HepG2 (cell line): ENCODE measurements at regions not wholly inside any gene's neighbourhood (a gene's known extent, or its start where the extent isn't known, plus 50 kb on each side); places are given as distances from the start of the nearest gene placed in this dataset.
A peak's percentile ranks its signal among the peaks of the same experiment; 100 is the strongest.

ENCODE experiments used
- ATF4 ChIP-seq, 2 experiments: fragments of 450-650 bp in 1 of 2; sonication (generic) in 1 of 2; formaldehyde crosslinking; IDR thresholded peaks; 2 replicates each; pipeline versions ENCODE4 v1.5.0 to v1.8.0; 2020 to 2022; ENCODE audit warnings: mild to moderate bottlenecking in 1 of 2, missing genetic modification reagents in 1 of 2
- CCAR2 ChIP-seq: fragments of 200-400 bp; formaldehyde crosslinking; optimal IDR thresholded peaks from 2 replicates; pipeline ENCODE3; 2018; ENCODE audit warnings: low read depth, mild to moderate bottlenecking, low read length, moderate library complexity
- FOSL1 ChIP-seq: sonication (generic); formaldehyde crosslinking; IDR thresholded peaks from 2 replicates; pipeline ENCODE4 v1.9.0; 2021; ENCODE audit warnings: missing genetic modification reagents, borderline replicate concordance
- HOXA5 ChIP-seq: sonication (generic); formaldehyde crosslinking; IDR thresholded peaks from 2 replicates; pipeline ENCODE4 v1.4.0; 2020; ENCODE audit warnings: missing genetic modification reagents
- ISL2 ChIP-seq: sonication (generic); formaldehyde crosslinking; IDR thresholded peaks from 2 replicates; pipeline ENCODE4 v1.5.0; 2020; ENCODE audit warnings: missing genetic modification reagents
- JUN ChIP-seq: sonication (generic); formaldehyde crosslinking; IDR thresholded peaks from 2 replicates; pipeline ENCODE4 v1.4.0; 2020; ENCODE audit warnings: mild to moderate bottlenecking, missing genetic modification reagents
- KLF6 ChIP-seq: IDR thresholded peaks from 2 replicates; pipeline ENCODE4 v1.8.0; 2016; ENCODE audit warnings: missing biosample characterization, missing genetic modification reagents
- MAF1 ChIP-seq: sonication (generic); formaldehyde crosslinking; IDR thresholded peaks from 2 replicates; pipeline ENCODE4 v1.5.0; 2020; ENCODE audit warnings: missing genetic modification reagents, borderline replicate concordance
- MED1 ChIP-seq: sonication (generic); formaldehyde crosslinking; IDR thresholded peaks from 2 replicates; pipeline ENCODE4 v1.4.0; 2020; ENCODE audit warnings: missing genetic modification reagents
- MIXL1 ChIP-seq: IDR thresholded peaks from 2 replicates; pipeline ENCODE4 v1.6.1; 2016
- MLX ChIP-seq: IDR thresholded peaks from 2 replicates; pipeline ENCODE4 v1.6.1; 2016
- NFIB ChIP-seq: sonication (generic); formaldehyde crosslinking; IDR thresholded peaks from 2 replicates; pipeline ENCODE4 v1.9.0; 2021; ENCODE audit warnings: missing genetic modification reagents, mild to moderate bottlenecking, borderline replicate concordance
- ONECUT2 ChIP-seq: sonication (generic); formaldehyde crosslinking; IDR thresholded peaks from 2 replicates; pipeline ENCODE4 v1.4.0; 2020; ENCODE audit warnings: missing genetic modification reagents
- PBX3 ChIP-seq: sonication (generic); formaldehyde crosslinking; IDR thresholded peaks from 2 replicates; pipeline ENCODE4 v1.8.1; 2023; ENCODE audit warnings: missing genetic modification reagents, inconsistent platforms, borderline replicate concordance
- RNF219 ChIP-seq: sonication (generic); formaldehyde crosslinking; IDR thresholded peaks from 2 replicates; pipeline ENCODE4 v1.5.0; 2020; ENCODE audit warnings: mild to moderate bottlenecking, missing genetic modification reagents
- TEAD3 ChIP-seq: optimal IDR thresholded peaks from 2 replicates; pipeline ENCODE3; 2016; ENCODE audit warnings: borderline replicate concordance
- ZKSCAN8 ChIP-seq: IDR thresholded peaks from 2 replicates; pipeline ENCODE4 v1.6.1; 2016; ENCODE audit warnings: borderline replicate concordance, missing genetic modification reagents, missing compliant biosample characterization
- ZNF232 ChIP-seq: sonication (generic); formaldehyde crosslinking; IDR thresholded peaks from 2 replicates; pipeline ENCODE4 v1.4.0; 2020; ENCODE audit warnings: missing genetic modification reagents, borderline replicate concordance
- ZNF766 ChIP-seq: sonication (generic); formaldehyde crosslinking; IDR thresholded peaks from 2 replicates; pipeline ENCODE4 v1.5.0; 2020; ENCODE audit warnings: missing genetic modification reagents, borderline replicate concordance
- ZNF772 ChIP-seq: sonication (generic); formaldehyde crosslinking; IDR thresholded peaks from 2 replicates; pipeline ENCODE4 v1.5.0; 2020; ENCODE audit warnings: mild to moderate bottlenecking, missing genetic modification reagents
- ZNF883 ChIP-seq: sonication (generic); formaldehyde crosslinking; IDR thresholded peaks from 2 replicates; pipeline ENCODE4 v1.5.1; 2020; ENCODE audit warnings: mild to moderate bottlenecking, missing genetic modification reagents; ENCODE audit errors: not compliant biosample characterization
- ZSCAN9 ChIP-seq: IDR thresholded peaks from 2 replicates; pipeline ENCODE4 v1.6.1; 2016; ENCODE audit warnings: borderline replicate concordance

- TF ChIP-seq MIXL1 (CRISPR knock-in tag) (peak; percentile 58; the same call in 1 of the 2 replicates), MAF1 (0 out of 2 replicates have a peak, but pooled peaks have one; percentile 60), ZNF883 (peak; percentile 51), ONECUT2 (CRISPR knock-in tag) (0 out of 2 replicates have a peak, but pooled peaks have one; percentile 22), NFIB (CRISPR knock-in tag) (no peak), ZNF232 (CRISPR knock-in tag) (peak; percentile 89; the same call in 1 of the 2 replicates), HOXA5 (CRISPR knock-in tag) (peak; percentile 92), MED1 (CRISPR knock-in tag) (0 out of 2 replicates have a peak, but pooled peaks have one; percentile 46), ZNF772 (CRISPR knock-in tag) (0 out of 2 replicates have a peak, but pooled peaks have one; percentile 34), PBX3 (CRISPR knock-in tag) (peak; percentile 74; the same call in 1 of the 2 replicates), TEAD3 (peak; percentile 40), CCAR2 (no peak), ZSCAN9 (CRISPR knock-in tag) (peak; percentile 91), ZKSCAN8 (CRISPR knock-in tag) (no peak), JUN (CRISPR knock-in tag) (no peak), MLX (CRISPR knock-in tag) (0 out of 2 replicates have a peak, but pooled peaks have one; percentile 41), FOSL1 (CRISPR knock-in tag) (peak; percentile 32; the same call in 1 of the 2 replicates), KLF6 (peak; percentile 89), ZNF766 (peak; percentile 64; the same call in 1 of the 2 replicates), ATF4 (CRISPR knock-in tag; IDR thresholded peaks at IDR 0.05) (no peak), ISL2 (CRISPR knock-in tag) (peak; percentile 34; the same call in 1 of the 2 replicates), RNF219 (CRISPR knock-in tag) (no peak)
Measured at GRCh38 chr15:53072077-53072476, 281.9 kb upstream of the ONECUT1 start (continued).
